HG02884 (cell line): ENCODE measurements at regions not wholly inside any gene's neighbourhood (a gene's known extent, or its start where the extent isn't known, plus 50 kb on each side); places are given as distances from the start of the nearest gene placed in this dataset.
A peak's percentile ranks its signal among the peaks of the same experiment; 100 is the strongest.

ENCODE experiments used
- ATAC-seq: cut with Tn5 transposase; IDR thresholded peaks from one replicate; pipeline ENCODE4 v1.9.1; 2021; ENCODE audit warnings: mild to moderate bottlenecking, moderate library complexity; ENCODE audit not compliant: unreplicated experiment

DNA sequence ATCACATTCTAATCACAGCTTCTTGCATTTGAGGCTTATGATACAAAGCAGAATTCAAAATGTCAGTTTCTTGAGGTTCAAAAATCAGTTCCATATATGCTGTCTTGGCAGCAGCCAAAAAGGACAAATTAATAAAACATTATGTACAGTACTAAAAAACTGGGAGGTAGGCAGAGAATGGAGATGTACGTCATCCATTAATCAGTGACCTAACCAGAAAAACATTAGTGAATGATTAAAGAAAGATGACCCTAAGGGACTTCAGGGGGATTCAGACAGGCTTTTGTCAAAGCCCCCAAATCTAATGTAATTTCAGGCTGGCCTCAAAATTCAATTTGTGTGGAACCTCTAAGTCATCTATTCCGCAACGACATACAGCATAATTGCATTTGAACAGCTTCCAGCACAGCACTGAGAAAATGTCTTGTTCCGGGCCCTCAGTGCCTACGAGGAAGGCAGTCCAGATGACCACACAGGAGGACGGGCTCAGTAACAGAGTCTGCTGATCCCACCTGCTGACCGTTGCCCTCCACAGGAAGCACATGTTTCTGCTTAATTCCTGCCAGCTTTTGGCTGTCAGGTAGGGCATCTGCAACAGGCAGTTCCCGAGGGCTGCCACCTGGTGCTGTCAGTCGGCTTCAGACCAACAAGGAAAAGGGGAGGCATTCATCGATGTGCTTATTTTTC, 83.8 kb upstream of the HHIP start:
- no peak for ATAC-seq

DNA sequence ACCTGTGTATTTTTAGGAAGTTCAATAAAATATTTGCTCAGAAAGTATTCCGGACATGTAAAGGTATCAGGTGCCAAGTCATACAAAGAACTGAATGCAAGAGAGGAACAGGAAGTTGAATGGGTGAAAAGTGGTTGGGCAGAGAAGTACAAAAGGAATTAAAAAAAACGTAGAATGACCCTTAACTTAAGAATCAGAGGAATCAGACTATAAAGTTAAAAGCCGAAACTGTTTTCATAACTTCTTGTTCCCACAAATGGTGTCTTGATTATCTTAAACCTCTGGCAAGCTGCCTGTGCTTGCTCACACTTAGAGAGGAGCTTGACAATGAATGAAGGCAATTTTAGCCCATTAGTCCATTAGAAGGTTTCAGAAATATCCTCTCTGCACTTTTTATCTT, 81.6 kb upstream of the HHIP start:
- no peak for ATAC-seq

DNA sequence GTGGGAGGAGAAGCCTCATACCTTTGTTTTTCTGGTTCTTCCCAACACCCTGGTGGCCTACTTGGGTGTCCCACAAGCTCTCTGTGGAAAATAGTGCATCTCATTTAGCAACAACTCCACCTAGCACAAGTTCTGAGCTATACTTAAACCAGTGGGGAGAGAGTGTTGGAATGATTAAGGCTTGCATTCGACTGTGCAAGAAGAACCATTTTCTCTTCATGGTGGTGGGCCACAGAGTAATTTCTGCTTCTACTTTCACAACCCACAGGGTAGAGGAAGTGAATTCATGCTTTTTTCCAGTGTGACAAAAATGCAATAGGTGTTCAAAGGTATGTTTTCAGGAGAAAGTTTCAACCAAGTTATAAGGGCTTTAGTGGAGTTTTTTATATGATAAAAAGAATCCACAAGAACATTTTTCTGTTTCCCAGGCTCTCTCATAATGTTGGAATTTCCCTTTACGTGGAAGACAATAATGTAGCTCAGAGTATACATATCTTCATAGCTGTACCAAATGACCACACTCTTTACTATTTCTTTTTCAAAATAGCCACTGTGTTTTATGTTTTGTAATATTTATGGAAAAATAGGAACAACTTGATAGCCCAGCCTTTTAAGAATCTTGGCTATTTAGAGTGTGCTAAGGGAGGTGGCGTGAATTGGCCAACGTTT, 80.3 kb upstream of the HHIP start:
- ATAC-seq, result peak; percentile 81

GRCh38 chr4:144572660-144573059, 73.3 kb upstream of the HHIP start:
- ATAC-seq, result no peak

- ATAC-seq, result peak; percentile 68
Observed at GRCh38 chr4:144574000-144574399, 72.0 kb upstream of the HHIP start.

GRCh38 chr4:144574509-144574908, 71.4 kb upstream of the HHIP start:
- no peak for ATAC-seq

DNA sequence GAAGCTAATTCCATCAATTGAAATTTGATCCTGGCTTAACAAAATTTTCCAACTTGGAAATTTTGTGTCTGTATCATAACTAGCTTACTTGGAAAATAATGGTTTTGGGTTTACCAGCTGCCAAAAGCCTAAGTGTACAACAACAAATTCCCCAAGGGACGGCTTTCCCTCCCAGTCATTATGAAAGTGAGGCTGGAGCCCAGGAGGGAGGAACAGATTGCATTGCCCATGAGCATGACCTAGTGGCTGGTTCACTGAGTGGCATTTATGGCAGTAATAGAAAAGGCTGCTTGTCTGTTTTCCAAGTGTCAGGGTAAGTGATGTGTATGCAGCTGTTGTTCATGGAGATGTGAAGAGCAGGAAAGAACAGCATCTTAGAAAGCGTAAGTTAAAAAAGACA, 70.8 kb upstream of the HHIP start:
- ATAC-seq, result peak; percentile 49

DNA sequence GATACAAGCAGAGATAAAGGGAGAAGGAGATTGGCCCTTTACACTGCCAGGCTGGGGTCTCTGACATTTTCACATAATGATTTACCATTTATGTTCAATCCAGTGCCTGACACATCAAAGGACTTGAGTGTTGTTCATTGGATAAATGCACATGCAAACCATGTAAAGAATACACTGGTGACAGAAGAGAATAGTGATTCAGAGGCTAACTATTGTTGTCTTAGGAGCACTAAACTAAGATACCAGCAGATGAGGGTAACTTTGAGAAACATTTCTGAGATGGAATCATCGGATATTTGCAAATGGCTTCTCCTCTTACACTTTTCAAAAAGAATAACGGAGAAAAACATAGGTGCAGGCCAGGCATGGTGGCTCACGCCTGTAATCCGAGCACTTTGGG, 67.3 kb upstream of the HHIP start:
- no peak for ATAC-seq

DNA sequence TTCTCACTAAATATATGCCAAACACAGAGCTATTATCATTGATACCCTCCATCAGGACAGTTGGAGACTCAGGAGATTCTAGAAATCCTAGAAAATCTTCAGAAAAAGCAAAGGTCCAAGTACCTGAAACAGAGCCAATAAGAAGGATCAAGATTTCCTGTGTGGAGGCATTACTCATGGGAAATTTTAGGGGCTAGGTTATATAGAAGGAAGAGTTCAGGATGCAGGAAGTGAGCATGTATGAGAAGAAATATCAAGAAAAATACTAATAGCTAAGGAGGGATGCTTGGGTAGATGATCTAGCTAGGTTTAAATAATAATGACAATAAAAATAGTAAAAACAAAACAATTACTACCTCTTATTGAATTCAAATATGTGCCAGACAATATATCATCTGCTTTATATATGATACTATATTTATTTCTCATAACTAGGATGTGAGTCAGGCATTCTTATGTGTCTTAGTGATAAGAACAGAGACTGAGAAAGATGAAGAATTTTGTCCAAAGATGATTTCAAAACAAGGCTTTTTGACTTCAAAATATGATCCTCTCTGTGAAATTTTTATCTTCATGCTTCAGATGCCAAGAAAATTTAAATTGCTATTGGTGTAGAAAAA, 66.4 kb upstream of the HHIP start:
- ATAC-seq, result no peak

GRCh38 chr4:144580430-144580829, 65.5 kb upstream of the HHIP start:
- no peak for ATAC-seq

DNA sequence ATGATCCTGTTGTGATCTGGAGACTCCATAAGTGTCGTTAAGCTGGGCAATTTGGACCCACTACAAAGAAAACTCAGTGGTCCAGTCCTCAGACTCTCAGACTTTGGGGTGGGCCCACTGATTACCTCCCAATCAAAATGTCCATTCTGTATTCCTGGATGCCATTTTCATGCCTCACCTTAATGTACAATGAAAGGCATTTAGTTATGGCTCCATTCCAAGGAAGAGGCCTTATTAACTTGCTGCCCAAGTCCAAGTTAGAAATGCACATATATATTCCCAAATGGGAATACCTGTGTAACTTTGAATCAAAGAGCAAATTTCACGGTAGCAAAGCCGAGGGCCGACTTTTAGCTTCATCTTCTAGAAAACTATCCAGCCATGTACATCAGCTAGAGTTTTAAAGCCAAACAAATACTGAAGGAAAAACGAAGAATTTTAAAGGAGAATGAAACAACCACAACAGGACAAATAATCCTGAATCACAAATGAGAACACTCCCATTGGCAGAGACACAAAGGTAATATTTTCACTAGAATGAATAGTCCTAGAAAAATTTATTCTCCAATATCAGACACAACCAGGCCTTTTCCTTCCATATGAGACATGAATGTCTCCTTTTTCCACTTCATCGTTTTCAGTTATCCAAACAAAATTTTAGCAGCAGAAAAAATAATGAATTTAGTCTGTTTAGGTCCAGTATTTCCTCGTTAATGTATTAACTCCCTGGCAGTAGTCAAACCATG, 63.7 kb upstream of the HHIP start:
- ATAC-seq, result no peak

GRCh38 chr4:144582975-144583374, 63.0 kb upstream of the HHIP start:
- no peak for ATAC-seq

- no peak for ATAC-seq
Observed at GRCh38 chr4:144583658-144584057, 62.3 kb upstream of the HHIP start.

DNA sequence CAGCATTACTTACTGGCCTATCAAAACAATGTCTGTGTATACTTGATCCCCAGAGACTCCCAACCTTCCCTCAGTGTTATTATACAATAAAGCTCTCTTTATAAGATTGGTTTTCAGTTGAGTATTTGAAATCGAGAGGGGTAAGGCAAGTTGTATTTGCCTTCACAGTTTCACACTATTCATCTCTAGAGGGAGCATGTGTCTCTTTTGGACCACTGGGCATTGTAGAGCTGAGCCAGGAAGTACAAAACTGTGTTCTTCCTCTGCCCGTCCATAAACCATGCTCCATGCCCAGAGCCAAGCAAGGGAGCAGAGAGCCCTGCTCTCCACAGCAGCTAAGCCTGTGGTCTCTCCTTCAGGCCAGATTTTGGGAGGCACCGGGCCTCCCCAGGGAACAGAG, 61.5 kb upstream of the HHIP start:
- ATAC-seq, result no peak

GRCh38 chr4:144589512-144589911, 56.4 kb upstream of the HHIP start:
- peak; percentile 67 for ATAC-seq

DNA sequence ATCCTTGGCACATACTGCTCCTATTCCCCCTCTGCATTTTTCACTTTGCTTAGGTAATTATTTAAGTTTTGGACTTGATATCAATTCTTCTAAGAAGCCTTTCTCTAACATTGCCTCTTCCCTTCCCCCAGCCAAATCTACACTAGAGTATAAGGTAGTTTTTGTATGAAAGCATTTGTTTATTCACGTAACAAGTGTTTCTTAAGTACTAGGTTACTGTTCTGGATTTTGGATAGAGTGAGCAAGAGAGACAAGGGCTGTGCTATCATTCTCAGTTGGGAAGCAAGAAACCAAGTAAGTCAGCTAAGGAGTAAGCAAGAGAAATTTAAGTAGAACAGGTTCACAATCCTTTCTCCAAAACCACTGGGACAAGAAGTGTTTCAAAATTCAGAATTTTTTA, 55.9 kb upstream of the HHIP start:
- no peak for ATAC-seq

DNA sequence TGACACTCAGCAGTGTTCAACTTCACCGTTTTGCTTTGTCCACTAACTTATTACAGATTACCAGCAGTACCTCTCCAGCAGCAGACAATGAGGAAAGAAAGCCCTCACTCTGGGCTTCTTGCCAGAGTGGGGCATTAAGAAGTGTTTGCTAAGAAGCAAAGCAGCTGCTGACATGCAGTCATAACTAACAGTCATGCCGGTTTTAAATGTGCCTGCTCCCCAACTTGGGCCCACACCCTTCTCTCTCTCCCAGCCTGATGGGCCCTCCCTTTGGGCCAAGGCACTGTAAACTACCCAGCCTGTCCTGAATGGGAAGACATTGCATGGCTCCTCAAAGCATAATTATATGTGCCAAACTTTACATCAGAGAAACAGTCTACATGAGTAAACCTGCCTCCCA, 54.6 kb upstream of the HHIP start:
- no peak for ATAC-seq

- no peak for ATAC-seq
Observed at GRCh38 chr4:144592264-144592663, 53.7 kb upstream of the HHIP start.

GRCh38 chr4:144594471-144594986, 51.4 kb upstream of the HHIP start:
- no peak for ATAC-seq

GRCh38 chr4:144595681-144596080, 50.3 kb upstream of the HHIP start:
- no peak for ATAC-seq
